ENCODE measurements at regions not wholly inside any gene's neighbourhood (a gene's known extent, or its start where the extent isn't known, plus 50 kb on each side); places are given as distances from the start of the nearest gene placed in this dataset.

- H3K36me3 Mint-ChIP-seq (ENCODE audit: low read depth) = peaks cover 8% of the 10 kb centered on the region; the same call in 1 of the 2 replicates
- H3K27me3 Mint-ChIP-seq (ENCODE audit: insufficient read depth) = no peaks in the 10 kb centered on the region
- DNase-seq = no peak
- H3K9me3 Mint-ChIP-seq = peaks cover 25% of the 10 kb centered on the region
- TF ChIP-seq CTCF (IDR thresholded peaks at IDR 0.05) = no peak
- H3K4me1 Mint-ChIP-seq (ENCODE audit: low read depth) = no peaks in the 10 kb centered on the region
- no peak overlapping the region for H3K4me3 Mint-ChIP-seq
- no peak overlapping the region for H3K27ac Mint-ChIP-seq
Observed at GRCh38 chr10:120138689-120139088, 246.2 kb downstream of the SEC23IP start.

- H3K36me3 Mint-ChIP-seq (ENCODE audit: low read depth) = no peaks in the 10 kb centered on the region
- H3K4me1 Mint-ChIP-seq (ENCODE audit: low read depth) = no peaks in the 10 kb centered on the region
- H3K27ac Mint-ChIP-seq = no peak overlapping the region
- no peak for DNase-seq
- no peak for TF ChIP-seq CTCF (IDR thresholded peaks at IDR 0.05)
- H3K4me3 Mint-ChIP-seq = no peak overlapping the region
- no peaks in the 10 kb centered on the region for H3K27me3 Mint-ChIP-seq (ENCODE audit: insufficient read depth)
- peaks cover 17% of the 10 kb centered on the region for H3K9me3 Mint-ChIP-seq
Observed at GRCh38 chr10:120145107-120145506, 252.6 kb downstream of the SEC23IP start.

GRCh38 chr10:120156614-120157274, 264.2 kb downstream of the SEC23IP start:
- H3K9me3 Mint-ChIP-seq = peaks cover 29% of the 10 kb centered on the region
- no peak overlapping the region for H3K4me3 Mint-ChIP-seq
- peaks cover 2% of the 10 kb centered on the region; the same call in 1 of the 2 replicates for H3K27me3 Mint-ChIP-seq (ENCODE audit: insufficient read depth)
- H3K27ac Mint-ChIP-seq = no peak overlapping the region
- no peak for TF ChIP-seq CTCF (IDR thresholded peaks at IDR 0.05)
- DNase-seq = no peak
- H3K36me3 Mint-ChIP-seq (ENCODE audit: low read depth) = peaks cover 4% of the 10 kb centered on the region
- no peaks in the 10 kb centered on the region for H3K4me1 Mint-ChIP-seq (ENCODE audit: low read depth)

- TF ChIP-seq CTCF (IDR thresholded peaks at IDR 0.05) = no peak
- Mint-ChIP-seq H3K36me3 (ENCODE audit: low read depth) (no peaks in the 10 kb centered on the region), H3K4me3 (no peak overlapping the region), H3K4me1 (ENCODE audit: low read depth) (no peaks in the 10 kb centered on the region), H3K27ac (no peak overlapping the region), H3K9me3 (peaks cover 4% of the 10 kb centered on the region; the same call in 1 of the 2 replicates), H3K27me3 (ENCODE audit: insufficient read depth) (peaks cover 6% of the 10 kb centered on the region; the same call in 1 of the 2 replicates)
- no peak for DNase-seq
Observed at GRCh38 chr10:120161111-120161510, 268.6 kb downstream of the SEC23IP start.

GRCh38 chr10:120162471-120162870, 269.9 kb downstream of the SEC23IP start:
- H3K9me3 Mint-ChIP-seq = peaks cover 4% of the 10 kb centered on the region; the same call in 1 of the 2 replicates
- TF ChIP-seq CTCF (IDR thresholded peaks at IDR 0.05) = no peak
- H3K4me1 Mint-ChIP-seq (ENCODE audit: low read depth) = no peaks in the 10 kb centered on the region
- peaks cover 6% of the 10 kb centered on the region; the same call in 1 of the 2 replicates for H3K27me3 Mint-ChIP-seq (ENCODE audit: insufficient read depth)
- H3K36me3 Mint-ChIP-seq (ENCODE audit: low read depth) = no peaks in the 10 kb centered on the region
- no peak overlapping the region for H3K4me3 Mint-ChIP-seq
- no peak for DNase-seq
- no peak overlapping the region for H3K27ac Mint-ChIP-seq
